ENCODE measurements at regions not wholly inside any gene's neighbourhood (a gene's known extent, or its start where the extent isn't known, plus 50 kb on each side); places are given as distances from the start of the nearest gene placed in this dataset.

DNA sequence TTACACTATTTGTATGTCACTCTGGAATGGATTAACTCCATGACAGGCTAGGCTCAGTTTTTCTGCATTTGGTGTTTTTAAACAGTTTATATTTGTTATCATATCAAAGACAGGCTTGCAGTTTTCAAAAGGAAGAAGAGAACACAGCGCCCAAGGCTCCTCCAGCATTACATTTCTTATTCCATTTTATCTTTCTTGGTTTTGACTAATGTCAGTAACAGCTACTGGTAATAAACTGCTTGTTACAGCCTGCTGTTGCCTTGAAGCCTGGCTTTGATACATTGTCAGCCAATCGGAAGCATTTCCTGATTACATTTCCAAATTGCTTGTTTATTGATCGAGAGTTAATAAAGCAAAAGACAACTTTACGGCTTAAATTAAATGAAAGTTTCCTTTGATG lies 166.0 kb upstream of the MDFIC start:
- DNase-seq, result no peak

DNA sequence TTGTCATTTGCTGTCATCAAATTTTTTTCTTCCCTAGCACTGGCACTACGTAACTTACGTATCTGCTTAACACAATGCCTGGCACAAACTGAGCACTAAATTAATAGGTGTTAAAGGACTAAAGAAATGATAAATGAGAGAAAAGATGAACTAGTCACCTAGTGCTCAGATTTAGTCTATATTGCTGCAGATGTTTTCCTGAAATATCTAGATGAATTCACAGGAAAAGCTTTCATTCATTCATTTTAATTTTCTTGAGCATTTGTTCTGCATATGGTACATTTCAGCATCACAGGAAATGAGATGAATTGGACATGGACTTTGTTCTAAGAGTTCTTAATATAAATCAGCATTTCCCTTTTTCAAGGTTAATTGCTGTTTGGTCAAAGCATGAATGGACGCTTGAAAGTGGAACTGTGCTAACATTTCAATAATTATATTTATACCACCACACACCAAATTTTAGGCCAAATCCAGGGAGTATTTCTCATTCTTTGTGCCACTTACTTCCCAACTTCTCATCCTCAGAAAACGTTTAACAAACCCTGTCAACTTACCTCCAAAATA lies 163.2 kb upstream of the MDFIC start:
- DNase-seq, result no peak

- no peak for DNase-seq
Measured at GRCh38 chr7:114759347-114760062, 162.4 kb upstream of the MDFIC start.

DNA sequence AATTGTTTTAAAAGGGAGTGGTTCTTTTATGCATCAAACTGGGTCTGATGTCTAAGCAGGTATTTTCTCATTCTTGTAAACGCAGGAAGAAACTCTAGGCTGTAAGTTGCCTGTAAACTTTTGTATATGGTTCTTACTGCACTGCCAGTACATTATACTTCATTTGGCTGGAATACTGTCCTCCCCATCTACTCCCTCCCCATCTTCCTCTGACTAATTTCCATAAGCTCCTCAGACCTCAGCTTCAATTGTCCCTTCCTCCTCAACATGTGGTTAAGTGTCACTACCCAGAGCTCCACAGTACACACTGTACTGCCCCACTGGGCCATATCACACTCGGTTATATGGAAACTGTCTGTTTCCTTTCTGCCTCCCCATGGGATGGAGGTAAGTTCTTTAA lies 161.4 kb upstream of the MDFIC start:
- DNase-seq, result no peak

GRCh38 chr7:114761973-114762372 lies 159.9 kb upstream of the MDFIC start:
- DNase-seq, result no peak

- DNase-seq, result no peak
Measured at GRCh38 chr7:114765331-114766040, 156.4 kb upstream of the MDFIC start.

GRCh38 chr7:114766041-114766356 lies 155.9 kb upstream of the MDFIC start:
- DNase-seq, result no peak

DNA sequence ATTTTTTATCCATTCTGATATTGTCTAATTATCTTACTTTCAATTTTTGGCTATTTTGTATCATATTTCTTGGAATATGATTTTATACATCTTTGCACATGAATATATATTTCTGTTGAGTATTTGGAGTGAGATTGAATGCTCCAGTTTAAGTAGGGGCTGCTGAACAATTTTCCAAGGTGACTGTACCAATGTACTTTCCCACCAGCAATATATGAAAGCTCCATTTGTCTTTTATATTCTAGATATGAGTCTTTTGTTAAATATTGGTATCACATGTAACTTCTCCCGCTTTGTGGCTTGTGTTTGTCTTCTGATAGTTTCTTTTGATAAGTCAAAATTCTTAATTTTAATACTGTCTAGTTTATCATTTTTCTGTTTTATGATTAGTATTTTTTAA lies 144.6 kb upstream of the MDFIC start:
- DNase-seq, result no peak

DNA sequence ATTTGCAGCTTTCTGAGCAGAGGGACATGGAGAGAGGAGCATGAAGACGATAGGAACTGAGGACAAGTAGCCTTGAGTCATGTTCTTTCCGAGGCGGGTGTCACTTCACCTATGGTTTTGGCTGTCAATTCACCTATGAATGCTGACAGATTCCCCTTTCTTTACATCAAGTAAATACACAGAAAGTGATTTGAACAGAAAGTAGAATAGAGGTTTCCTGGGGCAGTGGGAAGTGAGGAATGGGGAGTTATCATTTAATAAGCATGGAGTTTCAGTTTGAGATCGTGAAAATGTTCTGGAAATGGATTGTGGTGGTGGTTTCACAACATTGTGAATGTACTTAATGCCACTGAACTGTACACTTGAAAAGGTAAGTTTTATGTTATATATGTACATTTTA lies 138.4 kb upstream of the MDFIC start:
- DNase-seq, result no peak

- DNase-seq, result no peak
Measured at GRCh38 chr7:114784177-114784576, 137.7 kb upstream of the MDFIC start.

DNA sequence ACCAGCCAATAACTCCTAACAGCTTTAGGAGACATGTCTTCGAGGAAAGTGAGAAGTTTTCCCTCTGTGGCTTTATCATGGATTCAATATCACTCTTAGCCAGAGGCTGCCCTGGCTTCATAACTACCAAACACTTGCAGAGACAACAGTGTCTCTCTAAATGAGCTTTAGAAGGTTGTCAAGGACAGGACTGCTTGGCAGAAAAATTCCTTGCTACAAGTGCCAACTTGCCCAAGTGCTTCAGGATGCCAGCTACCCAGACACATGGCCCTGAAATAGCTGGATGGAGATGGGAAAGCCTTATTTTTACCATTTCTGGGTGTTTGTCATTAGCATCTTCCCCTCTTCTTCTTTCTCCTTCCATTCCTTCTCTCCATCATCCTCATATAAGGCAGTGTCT lies 137.1 kb upstream of the MDFIC start:
- DNase-seq, result no peak

DNA sequence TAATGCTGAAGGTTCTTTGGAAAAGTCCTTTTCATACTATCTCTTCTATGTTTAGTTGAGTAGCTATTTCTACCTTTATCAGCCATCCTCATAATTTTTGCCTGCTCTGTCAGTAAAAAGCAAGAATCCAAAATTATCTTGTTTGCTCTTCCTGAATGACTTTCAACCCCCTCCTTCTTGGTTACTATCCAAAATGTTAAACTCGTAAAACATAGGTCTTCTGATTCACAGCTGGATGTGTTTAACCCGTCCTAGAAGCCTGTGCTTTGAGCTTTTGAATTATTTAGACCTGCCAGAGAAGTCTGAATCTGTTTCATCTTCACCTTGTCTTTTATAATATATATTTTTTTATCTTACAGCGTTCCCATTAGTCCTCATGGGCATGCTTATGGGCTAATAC lies 136.4 kb upstream of the MDFIC start:
- no peak for DNase-seq

DNA sequence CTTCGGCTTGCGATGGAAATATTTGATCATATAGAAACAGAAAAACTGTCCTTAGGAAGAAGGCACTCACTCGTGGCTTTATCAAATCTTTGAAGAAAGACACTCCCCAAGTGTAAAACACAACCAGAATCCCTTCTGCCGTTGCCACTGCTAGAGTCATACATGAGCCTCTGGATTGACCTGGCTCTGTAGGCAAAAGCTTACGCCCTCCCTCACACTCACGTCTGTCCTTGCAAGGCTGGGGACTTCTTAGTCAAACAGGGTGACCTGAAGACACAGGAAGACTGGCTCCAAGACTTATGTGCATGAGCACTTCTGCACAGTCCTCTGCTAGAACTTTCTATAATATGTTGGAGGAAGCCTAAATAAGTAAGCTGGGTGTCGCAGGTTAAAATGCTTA lies 135.4 kb upstream of the MDFIC start:
- no peak for DNase-seq

DNA sequence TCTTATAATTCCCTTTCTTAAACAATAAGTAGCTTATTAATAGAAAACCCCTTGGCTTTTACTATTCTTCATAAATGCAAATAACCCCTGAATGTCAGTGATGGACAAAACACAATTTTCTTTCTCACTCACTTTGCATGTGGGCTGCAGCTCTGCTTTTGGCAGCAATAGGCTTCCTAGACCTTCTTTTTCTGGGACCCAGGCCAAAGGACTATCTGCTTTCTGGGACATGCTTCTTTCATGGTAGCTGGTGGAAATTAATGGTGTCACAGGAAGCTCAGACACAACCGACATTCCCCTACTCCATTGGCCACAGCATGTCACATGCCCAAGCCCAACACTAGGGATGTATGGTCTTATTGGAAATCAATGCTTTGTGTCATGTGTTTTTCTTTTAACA lies 134.3 kb upstream of the MDFIC start:
- no peak for DNase-seq

DNA sequence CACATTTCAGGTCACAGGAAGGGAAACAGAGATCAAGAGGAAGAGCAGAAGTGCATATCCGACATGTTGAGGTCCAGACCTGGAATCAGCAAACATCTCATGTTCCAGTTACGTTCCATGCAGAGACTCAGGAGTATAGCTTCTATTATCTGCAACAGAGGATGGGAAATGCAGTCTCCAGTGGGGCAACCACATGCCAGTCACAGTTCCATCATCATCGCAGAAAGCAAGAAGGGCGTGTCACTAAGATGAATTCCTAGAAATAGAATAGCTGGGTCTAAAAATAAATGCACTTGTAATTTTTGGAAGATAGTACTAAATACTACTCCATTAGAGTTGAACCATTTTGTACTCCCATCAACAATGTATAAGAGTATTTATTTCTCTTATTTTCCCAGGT lies 133.2 kb upstream of the MDFIC start:
- DNase-seq, result no peak

DNA sequence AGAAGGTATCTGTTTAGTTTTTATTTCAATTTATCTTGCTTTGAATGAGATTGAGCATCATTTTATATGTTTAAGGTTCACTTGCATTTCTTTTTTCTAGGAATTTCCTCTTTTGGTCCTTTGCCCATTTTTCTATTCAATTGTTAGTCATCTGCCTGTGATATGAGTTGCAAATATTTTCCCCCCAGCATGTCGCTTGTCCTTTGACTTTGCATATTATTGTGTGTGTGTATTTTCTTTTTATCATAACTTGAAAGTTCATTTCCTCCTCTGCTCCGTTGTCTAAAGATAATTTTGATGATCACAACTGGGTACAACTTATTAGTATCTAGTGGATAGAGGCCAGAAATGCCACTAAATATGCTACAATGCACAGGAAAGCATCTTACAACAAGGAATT lies 132.7 kb upstream of the MDFIC start:
- DNase-seq, result peak; percentile 72

GRCh38 chr7:114789871-114790311 lies 132.0 kb upstream of the MDFIC start:
- DNase-seq, result peak; percentile 90

DNA sequence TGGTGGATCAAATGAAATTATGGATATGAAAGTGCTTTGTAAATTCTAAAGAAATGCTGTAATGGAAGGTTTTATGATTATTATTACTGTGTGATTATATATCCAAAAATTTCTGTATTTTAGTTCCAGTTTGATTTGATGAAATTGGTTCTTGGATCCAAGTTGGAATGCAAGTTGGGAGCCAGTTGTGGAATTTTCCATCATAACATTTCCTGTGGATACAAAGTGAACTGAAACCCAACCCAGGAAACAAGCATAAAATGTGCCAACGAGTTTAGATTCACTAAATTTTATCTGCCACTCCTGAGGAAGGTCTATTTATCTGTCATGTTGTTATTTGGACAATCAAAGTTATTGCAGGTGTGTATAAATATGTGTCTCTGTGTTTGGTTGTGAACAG lies 131.4 kb upstream of the MDFIC start:
- DNase-seq, result peak; percentile 5

GRCh38 chr7:114791771-114792170 lies 130.1 kb upstream of the MDFIC start:
- DNase-seq, result no peak

DNA sequence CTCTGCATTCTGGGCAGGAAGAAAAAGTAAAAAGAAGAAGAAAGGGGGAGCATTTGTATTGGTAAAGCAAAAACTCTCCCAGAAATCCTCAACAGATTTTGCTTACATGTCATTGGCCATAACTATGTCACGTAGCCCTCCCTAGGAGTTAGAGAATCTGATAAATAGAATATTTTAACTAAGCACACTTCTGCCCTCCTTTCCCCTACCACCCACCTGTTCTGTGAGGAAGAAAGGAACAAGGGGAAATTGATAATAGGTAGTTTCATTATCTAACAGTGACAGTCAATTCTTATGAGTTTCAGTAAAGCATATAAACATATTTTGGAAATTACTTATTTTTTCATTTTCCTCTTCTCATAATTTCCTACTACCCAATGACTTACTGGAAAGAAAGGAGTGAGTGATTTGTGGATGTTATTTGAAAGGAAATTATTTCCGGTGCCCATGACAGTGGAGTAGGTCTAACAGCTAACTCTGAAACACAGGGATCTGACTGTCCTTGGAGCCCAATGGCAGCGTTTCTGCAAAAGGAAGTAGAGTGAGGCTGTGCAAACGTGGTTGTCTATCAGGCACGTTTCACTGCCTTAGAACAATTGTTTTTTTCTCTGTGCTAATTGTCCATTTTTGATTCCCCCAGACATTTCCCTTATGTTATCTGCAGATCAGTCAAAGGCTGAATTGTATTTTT lies 128.6 kb upstream of the MDFIC start:
- DNase-seq, result no peak

- DNase-seq, result no peak
Measured at GRCh38 chr7:114795475-114795874, 126.4 kb upstream of the MDFIC start.

GRCh38 chr7:114799628-114800028 lies 122.3 kb upstream of the MDFIC start:
- no peak for DNase-seq

DNA sequence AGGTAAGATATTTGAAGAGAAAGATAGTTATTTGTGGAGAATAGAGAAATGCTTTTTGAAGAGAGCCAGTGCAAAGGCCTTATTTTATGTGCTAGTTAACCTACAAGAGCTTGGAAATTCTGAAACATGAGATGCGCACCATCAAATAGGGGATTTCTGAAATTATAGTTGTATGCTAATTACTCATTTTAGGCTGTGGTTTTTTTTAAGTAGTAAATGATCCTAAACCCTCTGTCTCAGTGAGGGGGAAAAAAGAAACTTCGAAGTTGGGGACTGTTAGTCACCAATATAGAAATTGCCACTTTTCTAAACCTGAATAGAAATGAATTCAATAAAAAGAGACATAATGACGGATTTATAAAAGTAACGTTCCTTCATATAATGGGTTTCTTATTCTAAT lies 119.3 kb upstream of the MDFIC start:
- DNase-seq, result no peak

Data from fibroblast of skin of back (primary cell).